ENCODE measurements at regions not wholly inside any gene's neighbourhood (a gene's known extent, or its start where the extent isn't known, plus 50 kb on each side); places are given as distances from the start of the nearest gene placed in this dataset.

GRCh38 chr5:120251898-120252297 is 212.2 kb upstream of the PRR16 start:
- H3K9ac ChIP-seq, result no peak overlapping the region
- no peak overlapping the region for H3K4me3 ChIP-seq (ENCODE audit: low read depth, low read length)
- H3K27me3 ChIP-seq (ENCODE audit: control insufficient read depth, insufficient read depth, low read length), result no peaks in the 10 kb centered on the region
- H2AFZ ChIP-seq, result no peak overlapping the region
- H3K79me2 ChIP-seq, result no peaks in the 10 kb centered on the region
- no peak overlapping the region for H3K4me2 ChIP-seq (ENCODE audit: low read length)
- H3K27ac ChIP-seq, result no peak overlapping the region
- TF ChIP-seq CTCF (IDR thresholded peaks at IDR 0.05), result no peak
- no peaks in the 10 kb centered on the region for H3K36me3 ChIP-seq (ENCODE audit: control insufficient read depth, insufficient read depth, low read length)
- no peaks in the 10 kb centered on the region for H3K4me1 ChIP-seq
- no peaks in the 10 kb centered on the region for H3K9me3 ChIP-seq (ENCODE audit: control insufficient read depth, low read length)

- no peak overlapping the region for H2AFZ ChIP-seq
- H3K79me2 ChIP-seq, result no peaks in the 10 kb centered on the region
- no peak overlapping the region for H3K9ac ChIP-seq
- no peaks in the 10 kb centered on the region for H3K36me3 ChIP-seq (ENCODE audit: control insufficient read depth, insufficient read depth, low read length)
- H3K4me2 ChIP-seq (ENCODE audit: low read length), result no peak overlapping the region
- no peaks in the 10 kb centered on the region for H3K9me3 ChIP-seq (ENCODE audit: control insufficient read depth, low read length)
- no peak overlapping the region for H3K27ac ChIP-seq
- H3K27me3 ChIP-seq (ENCODE audit: control insufficient read depth, insufficient read depth, low read length), result no peaks in the 10 kb centered on the region
- H3K4me1 ChIP-seq, result no peaks in the 10 kb centered on the region
- no peak for TF ChIP-seq CTCF (IDR thresholded peaks at IDR 0.05)
- no peak overlapping the region for H3K4me3 ChIP-seq (ENCODE audit: low read depth, low read length)
Measured at GRCh38 chr5:120252839-120253238, 211.3 kb upstream of the PRR16 start.

- Histone ChIP-seq H3K27ac (no peak overlapping the region), H2AFZ (no peak overlapping the region), H3K4me3 (ENCODE audit: low read depth, low read length) (no peak overlapping the region), H3K27me3 (ENCODE audit: control insufficient read depth, insufficient read depth, low read length) (no peaks in the 10 kb centered on the region), H3K79me2 (no peaks in the 10 kb centered on the region), H3K9me3 (ENCODE audit: control insufficient read depth, low read length) (no peaks in the 10 kb centered on the region), H3K4me1 (no peaks in the 10 kb centered on the region), H3K4me2 (ENCODE audit: low read length) (no peak overlapping the region), H3K9ac (no peak overlapping the region), H3K36me3 (ENCODE audit: control insufficient read depth, insufficient read depth, low read length) (no peaks in the 10 kb centered on the region)
- TF ChIP-seq CTCF (IDR thresholded peaks at IDR 0.05), result no peak
Measured at GRCh38 chr5:120254385-120254784, 209.7 kb upstream of the PRR16 start.

- Histone ChIP-seq H3K27ac (no peak overlapping the region), H3K4me2 (ENCODE audit: low read length) (no peak overlapping the region), H3K9me3 (ENCODE audit: control insufficient read depth, low read length) (no peaks in the 10 kb centered on the region), H3K4me3 (ENCODE audit: low read depth, low read length) (no peak overlapping the region), H3K4me1 (no peaks in the 10 kb centered on the region), H3K9ac (no peak overlapping the region), H2AFZ (no peak overlapping the region), H3K36me3 (ENCODE audit: control insufficient read depth, insufficient read depth, low read length) (no peaks in the 10 kb centered on the region), H3K79me2 (no peaks in the 10 kb centered on the region), H3K27me3 (ENCODE audit: control insufficient read depth, insufficient read depth, low read length) (no peaks in the 10 kb centered on the region)
- TF ChIP-seq CTCF (IDR thresholded peaks at IDR 0.05), result no peak
Measured at GRCh38 chr5:120255214-120255613, 208.9 kb upstream of the PRR16 start.

- H3K36me3 ChIP-seq (ENCODE audit: control insufficient read depth, insufficient read depth, low read length), result no peaks in the 10 kb centered on the region
- H3K79me2 ChIP-seq, result no peaks in the 10 kb centered on the region
- H2AFZ ChIP-seq, result no peak overlapping the region
- H3K9ac ChIP-seq, result no peak overlapping the region
- no peaks in the 10 kb centered on the region for H3K27me3 ChIP-seq (ENCODE audit: control insufficient read depth, insufficient read depth, low read length)
- no peaks in the 10 kb centered on the region for H3K4me1 ChIP-seq
- H3K27ac ChIP-seq, result no peak overlapping the region
- no peaks in the 10 kb centered on the region for H3K9me3 ChIP-seq (ENCODE audit: control insufficient read depth, low read length)
- TF ChIP-seq CTCF (IDR thresholded peaks at IDR 0.05), result no peak
- no peak overlapping the region for H3K4me3 ChIP-seq (ENCODE audit: low read depth, low read length)
- no peak overlapping the region for H3K4me2 ChIP-seq (ENCODE audit: low read length)
Measured at GRCh38 chr5:120256376-120256775, 207.7 kb upstream of the PRR16 start.
